Pancreas (tissue), 10 donors: ENCODE measurements at regions not wholly inside any gene's neighbourhood (a gene's known extent, or its start where the extent isn't known, plus 50 kb on each side); places are given as distances from the start of the nearest gene placed in this dataset.
"Not testable (repeated sequence)": the region's sequence is repeated elsewhere in the genome, so short reads cannot be mapped to it uniquely, and the experiment has no call there.

ENCODE experiments used
- ATAC-seq, 4 donors: fragments of 200-7000 bp; cut with Tn5 transposase; one replicate each; pipeline versions ENCODE4 v1.8.0 to v1.9.1; 2020; ENCODE audit warnings: mild to moderate bottlenecking in 4 of 4, moderate library complexity in 4 of 4
- DNase-seq, 6 donors: peaks; one replicate each; pipeline ENCODE4 v3.0.0-alpha.2; 2020
- FAIRE-seq: peaks from 2 replicates; lab custom pipeline; 2012; peaks lifted over from hg19 to GRCh38; lab: Jason Lieb, UNC
- H3K27ac ChIP-seq, 4 donors: fragments of 200-600 bp; sonication (generic); 1 replicate in 3 of 4; 2 replicates in 1 of 4; pipeline versions ENCODE4 v1.5.0 to v1.8.0; 2020
- H3K27me3 ChIP-seq, 4 donors: fragments of 200-600 bp; one replicate each; pipeline ENCODE4 v1.8.0; 2021
- H3K36me3 ChIP-seq, 3 donors: fragments of 200-600 bp; sonication (generic) in 1 of 3; one replicate each; pipeline versions ENCODE4 v1.5.0 to v1.8.0; 2020 to 2021
- H3K4me1 ChIP-seq, 3 donors: fragments of 200-600 bp; one replicate each; pipeline ENCODE4 v1.8.0; 2021
- H3K4me3 ChIP-seq, 4 donors: fragments of 200-600 bp; sonication (generic) in 2 of 4; one replicate each; pipeline versions ENCODE4 v1.5.0 to v1.8.0; 2020 to 2021
- H3K9me3 ChIP-seq, 4 donors: fragments of 200-600 bp; one replicate each; pipeline ENCODE4 v1.8.0; 2021
- WGBS, 2 donors: extraction: QIAGEN DNeasy Blood & Tissue Kit; methylation state at CpG; one replicate each; pipeline ENCODE4 v1.1.7; 2013; 5-methylcytosine and 5-hydroxymethylcytosine counted together
- intact Hi-C, 3 donors: fragments of 100-400 bp; cut with DNase I; formaldehyde crosslinking; loops; one replicate each; pipeline versions ENCODE4 v1.11.1 to v1.14.2; 2022
- TF ChIP-seq, protein P1 (sequence below), 4 donors: fragments of 200-600 bp; sonication (generic) in 3 of 4; IDR thresholded peaks; one replicate each; pipeline versions ENCODE4 v1.5.0 to v1.8.0; 2021; ENCODE audit warnings: antibody characterized with exemption in 4 of 4
- donor health status: healthy with polysubstance abuse.
- donor health status: DM: no; HTN: no; CAD: no; lungs with moderate emphysema.
- donor health status: DM: no; HTN: no; CAD: no.
- donor health status: control.
- donor health status: control.
- donor health status: Bipolar disorder and iron deficiency.
- donor health status: DM: yes; HTN: yes; CAD: no.
- donor health status: DM: no; HTN: no; CAD: no.
- donor health status: DM: no; HTN: no; CAD: no.
- donor health status: DM: yes; HTN: yes; CAD: no.

DNA sequence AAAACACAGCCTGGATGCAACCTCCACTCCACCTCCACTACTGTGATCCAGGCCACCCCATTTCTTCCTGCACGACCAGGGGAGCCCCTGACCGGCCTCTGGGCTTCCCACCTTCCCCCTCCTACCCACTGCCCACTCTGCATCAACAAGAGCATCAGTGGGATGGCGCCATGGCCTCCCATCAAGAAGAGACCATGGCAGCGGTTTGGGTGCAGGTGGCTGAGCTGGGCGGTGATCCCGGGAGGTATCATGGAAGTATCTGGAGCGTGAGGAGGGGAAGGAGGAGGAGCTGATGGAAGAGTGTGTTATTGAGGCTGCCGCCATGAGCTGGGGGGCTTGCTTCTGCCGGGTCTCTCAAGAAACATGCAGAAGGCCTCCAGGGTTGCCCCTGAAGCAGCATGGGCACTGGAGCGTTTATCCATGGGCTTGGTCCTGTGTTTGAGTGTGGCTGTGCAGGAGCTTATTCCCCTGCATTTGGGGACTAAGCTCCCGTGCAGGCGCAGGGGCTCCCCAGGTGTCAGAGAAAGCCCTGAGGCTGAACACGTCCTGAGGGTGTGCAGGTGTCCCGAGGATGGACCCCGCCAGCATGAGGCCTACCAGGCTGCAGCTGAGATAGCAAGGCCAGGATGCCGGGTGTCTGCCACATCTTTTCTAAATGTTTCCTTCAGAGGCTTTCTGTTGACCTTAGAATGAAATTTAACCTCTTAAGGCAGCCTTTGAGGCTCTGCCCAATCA is 99.2 kb upstream of the PCBD1 start:
- H3K36me3 ChIP-seq = no peaks in the 10 kb centered on the region
- H3K27me3 ChIP-seq = no peaks in the 10 kb centered on the region
- intact Hi-C loops = no loop called here
- 76 to 85% methylated on average over 16 of the region's 16 CpGs for WGBS, 2 donors
- no peaks in the 10 kb centered on the region for H3K9me3 ChIP-seq
- TF ChIP-seq, protein P1, sequence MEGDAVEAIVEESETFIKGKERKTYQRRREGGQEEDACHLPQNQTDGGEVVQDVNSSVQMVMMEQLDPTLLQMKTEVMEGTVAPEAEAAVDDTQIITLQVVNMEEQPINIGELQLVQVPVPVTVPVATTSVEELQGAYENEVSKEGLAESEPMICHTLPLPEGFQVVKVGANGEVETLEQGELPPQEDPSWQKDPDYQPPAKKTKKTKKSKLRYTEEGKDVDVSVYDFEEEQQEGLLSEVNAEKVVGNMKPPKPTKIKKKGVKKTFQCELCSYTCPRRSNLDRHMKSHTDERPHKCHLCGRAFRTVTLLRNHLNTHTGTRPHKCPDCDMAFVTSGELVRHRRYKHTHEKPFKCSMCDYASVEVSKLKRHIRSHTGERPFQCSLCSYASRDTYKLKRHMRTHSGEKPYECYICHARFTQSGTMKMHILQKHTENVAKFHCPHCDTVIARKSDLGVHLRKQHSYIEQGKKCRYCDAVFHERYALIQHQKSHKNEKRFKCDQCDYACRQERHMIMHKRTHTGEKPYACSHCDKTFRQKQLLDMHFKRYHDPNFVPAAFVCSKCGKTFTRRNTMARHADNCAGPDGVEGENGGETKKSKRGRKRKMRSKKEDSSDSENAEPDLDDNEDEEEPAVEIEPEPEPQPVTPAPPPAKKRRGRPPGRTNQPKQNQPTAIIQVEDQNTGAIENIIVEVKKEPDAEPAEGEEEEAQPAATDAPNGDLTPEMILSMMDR (IDR thresholded peaks at IDR 0.05) = no peak
- FAIRE-seq (no peak), ATAC-seq (no peak), DNase-seq (peak in 1 of 6 donors; percentile 28)
- no peak overlapping the region for H3K4me3 ChIP-seq
- H3K27ac ChIP-seq = no peak overlapping the region
- H3K4me1 ChIP-seq = no peaks in the 10 kb centered on the region

DNA sequence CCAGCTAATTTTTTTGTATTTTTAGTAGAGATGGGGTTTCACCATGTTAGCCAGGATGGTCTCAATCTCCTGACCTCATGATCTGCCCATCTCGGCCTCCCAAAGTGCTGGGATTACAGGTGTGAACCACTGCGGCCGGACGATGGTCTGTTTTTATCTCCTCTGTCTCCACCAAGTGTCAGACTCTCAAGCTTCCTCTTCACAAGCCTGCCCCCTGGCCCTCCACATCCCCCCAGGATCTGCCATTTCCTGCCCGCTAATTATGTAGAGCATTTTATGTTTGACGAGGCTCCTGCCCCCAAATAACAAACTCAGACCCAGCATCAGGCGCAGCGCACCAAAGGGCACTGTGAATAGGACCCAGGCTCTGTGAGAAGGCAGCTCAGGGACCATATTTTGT is 101.8 kb upstream of the PCBD1 start:
- H3K4me1 ChIP-seq, H3K27me3 ChIP-seq, H3K9me3 ChIP-seq, FAIRE-seq, H3K4me3 ChIP-seq, intact Hi-C loops, ATAC-seq, H3K36me3 ChIP-seq, H3K27ac ChIP-seq: not testable (repeated sequence)
- 82 to 88% methylated on average over 7 to 8 of the region's 8 CpGs for WGBS, 2 donors
- peak in 1 of 6 donors; percentile 16 for DNase-seq

DNA sequence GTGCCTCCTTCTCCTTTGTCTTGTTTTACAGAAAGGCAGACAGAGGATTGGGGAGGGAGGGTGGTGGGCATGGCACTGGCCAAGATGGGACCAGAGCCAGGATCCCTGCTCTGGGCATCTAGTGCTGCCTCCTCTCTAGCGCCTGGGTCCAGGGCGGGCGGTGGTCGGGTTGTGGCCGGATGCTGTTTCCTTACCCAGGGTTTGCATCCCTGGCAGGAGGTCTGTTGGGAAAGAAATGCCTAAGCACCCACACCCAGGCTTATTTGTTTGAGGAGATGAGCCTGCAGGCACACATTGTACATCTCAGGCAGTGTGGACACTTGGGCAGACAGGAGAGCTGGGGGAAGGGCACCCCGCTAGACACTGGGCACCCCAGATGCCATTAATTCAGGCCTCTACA is 102.3 kb upstream of the PCBD1 start:
- TF ChIP-seq, protein P1 (IDR thresholded peaks at IDR 0.05) = no peak
- peak in 1 of 6 donors; percentile 18 for DNase-seq
- H3K27ac ChIP-seq = no peak overlapping the region
- no peaks in the 10 kb centered on the region for H3K9me3 ChIP-seq
- FAIRE-seq = no peak
- H3K27me3 ChIP-seq = no peaks in the 10 kb centered on the region
- intact Hi-C loops = no loop called here
- H3K4me1 ChIP-seq = no peaks in the 10 kb centered on the region
- 83 to 90% methylated on average over 6 of the region's 6 CpGs for WGBS, 2 donors
- no peak for ATAC-seq
- no peaks in the 10 kb centered on the region for H3K36me3 ChIP-seq
- H3K4me3 ChIP-seq = no peak overlapping the region

DNA sequence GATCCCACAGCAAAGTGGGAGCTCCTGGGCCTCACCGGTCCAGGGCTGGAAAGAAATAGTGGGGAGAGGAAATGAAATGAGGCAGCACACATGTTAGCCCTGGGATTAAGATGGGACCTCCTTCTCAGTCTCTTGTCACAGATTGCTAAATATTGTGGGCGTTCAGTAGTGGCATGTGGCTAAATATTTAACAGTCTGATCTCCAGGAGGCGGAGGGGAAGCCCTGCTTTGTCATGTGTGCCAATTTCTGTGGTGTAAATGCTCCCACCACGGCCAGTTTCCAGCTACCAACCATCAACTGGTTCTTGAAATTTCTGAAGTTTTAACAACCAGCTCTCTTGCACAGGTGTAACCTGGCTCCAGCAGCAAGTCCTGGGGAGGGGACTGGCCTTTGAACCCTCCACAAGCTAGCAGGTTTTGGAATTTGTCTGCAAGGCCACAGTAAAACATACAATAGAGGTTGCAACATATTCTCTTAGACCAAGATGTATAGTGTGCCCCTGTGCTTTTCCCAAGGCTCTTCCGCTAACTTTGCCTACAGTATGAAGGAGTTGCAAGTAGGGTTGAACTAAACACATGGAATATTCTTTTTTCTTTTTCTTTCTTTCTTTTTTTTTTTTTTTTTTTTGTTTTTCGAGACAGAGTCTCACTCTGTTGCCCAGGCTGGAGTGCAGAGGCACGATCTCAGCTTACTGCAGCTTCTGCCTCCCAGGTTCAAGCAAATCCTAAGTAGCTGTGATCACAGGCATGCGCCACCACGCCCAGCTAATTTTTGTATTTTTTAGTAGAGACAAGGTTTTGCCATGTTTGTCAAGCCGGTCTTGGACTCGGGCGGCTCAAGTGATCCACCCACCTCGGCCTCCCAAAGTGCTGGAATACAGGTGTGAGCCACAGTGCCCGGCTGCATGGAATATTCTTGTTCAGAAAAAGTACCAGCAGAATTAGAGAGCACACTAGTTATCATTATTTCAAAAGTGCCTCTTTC is 103.1 kb upstream of the PCBD1 start:
- intact Hi-C loops = no loop called here

DNA sequence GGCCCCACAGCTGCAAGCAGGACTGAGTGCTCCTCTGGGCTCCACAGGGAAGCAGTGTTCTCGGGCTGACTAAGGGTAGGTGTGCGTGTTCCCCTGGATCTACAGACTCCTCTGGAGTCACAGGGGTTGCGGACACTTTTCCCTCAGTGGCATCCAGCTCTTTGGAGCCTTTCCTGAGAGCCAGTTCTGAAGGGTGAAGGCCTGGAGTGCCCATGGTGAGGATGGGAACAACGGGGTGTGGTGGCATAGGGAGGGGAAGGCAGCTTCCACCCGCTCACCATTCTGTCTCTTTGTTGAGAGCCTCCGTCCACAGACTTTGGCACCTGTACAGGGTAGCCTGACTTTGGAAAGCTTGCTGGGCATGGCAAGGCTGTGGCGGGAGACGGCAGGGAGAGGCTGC is 104.1 kb upstream of the PCBD1 start:
- FAIRE-seq (no peak), ATAC-seq (no peak), DNase-seq (no peak)
- Histone ChIP-seq H3K27me3 (no peaks in the 10 kb centered on the region), H3K4me3 (no peak overlapping the region), H3K36me3 (no peaks in the 10 kb centered on the region), H3K4me1 (no peaks in the 10 kb centered on the region), H3K27ac (no peak overlapping the region), H3K9me3 (no peaks in the 10 kb centered on the region)
- intact Hi-C loops = no loop called here
- TF ChIP-seq, protein P1 (IDR thresholded peaks at IDR 0.05) = no peak
- WGBS, 2 donors = 73 to 84% methylated on average over 7 to 8 of the region's 8 CpGs

More for the DNA sequence above, 103.1 kb upstream of the PCBD1 start:
- TF ChIP-seq, protein P1 (IDR thresholded peaks at IDR 0.05) = no peak
- no peaks in the 10 kb centered on the region for H3K27me3 ChIP-seq
- H3K9me3 ChIP-seq = no peaks in the 10 kb centered on the region
- H3K4me1 ChIP-seq = no peaks in the 10 kb centered on the region
- WGBS, 2 donors = 82 to 87% methylated on average over 14 of the region's 14 CpGs
- DNase-seq (no peak), FAIRE-seq (no peak), ATAC-seq (no peak)
- no peak overlapping the region for H3K4me3 ChIP-seq
- no peak overlapping the region for H3K27ac ChIP-seq
- H3K36me3 ChIP-seq = no peaks in the 10 kb centered on the region
